ENCODE measurements at regions not wholly inside any gene's neighbourhood (a gene's known extent, or its start where the extent isn't known, plus 50 kb on each side); places are given as distances from the start of the nearest gene placed in this dataset.
"Not testable (repeated sequence)": the region's sequence is repeated elsewhere in the genome, so short reads cannot be mapped to it uniquely, and the experiment has no call there.

GRCh38 chr1:234787011-234787584 is 177.1 kb upstream of the IRF2BP2 start:
- DNase-seq (ENCODE audit: low read depth in 4 of 4, low spot score in 2 of 4) = not testable (repeated sequence)

- DNase-seq (ENCODE audit: low read depth in 4 of 4, low spot score in 2 of 4) = not testable (repeated sequence)
These were observed 175.9 kb upstream of the IRF2BP2 start for GRCh38 chr1:234785922-234786321.

- not testable (repeated sequence) for DNase-seq (ENCODE audit: low read depth in 4 of 4, low spot score in 2 of 4)
These were observed 175.5 kb upstream of the IRF2BP2 start for GRCh38 chr1:234785471-234785919.

GRCh38 chr1:234784108-234784507 is 174.1 kb upstream of the IRF2BP2 start:
- DNase-seq (ENCODE audit: low read depth in 4 of 4, low spot score in 2 of 4) = not testable (repeated sequence)

- no peak for DNase-seq (ENCODE audit: low read depth in 4 of 4, low spot score in 2 of 4)
These were observed 172.8 kb upstream of the IRF2BP2 start for GRCh38 chr1:234782791-234783190.

GRCh38 chr1:234782105-234782751 is 172.2 kb upstream of the IRF2BP2 start:
- DNase-seq (ENCODE audit: low read depth in 4 of 4, low spot score in 2 of 4) = no peak

- no peak for DNase-seq (ENCODE audit: low read depth in 4 of 4, low spot score in 2 of 4)
These were observed 171.5 kb upstream of the IRF2BP2 start for GRCh38 chr1:234781241-234782065.

GRCh38 chr1:234780531-234781162 is 170.7 kb upstream of the IRF2BP2 start:
- DNase-seq (ENCODE audit: low read depth in 4 of 4, low spot score in 2 of 4) = no peak

GRCh38 chr1:234780112-234780511 is 170.1 kb upstream of the IRF2BP2 start:
- DNase-seq (ENCODE audit: low read depth in 4 of 4, low spot score in 2 of 4) = no peak

- not testable (repeated sequence) for DNase-seq (ENCODE audit: low read depth in 4 of 4, low spot score in 2 of 4)
These were observed 169.6 kb upstream of the IRF2BP2 start for GRCh38 chr1:234779600-234779999.

GRCh38 chr1:234779160-234779538 is 169.2 kb upstream of the IRF2BP2 start:
- no peak for DNase-seq (ENCODE audit: low read depth in 4 of 4, low spot score in 2 of 4)

GRCh38 chr1:234778221-234779159 is 168.5 kb upstream of the IRF2BP2 start:
- DNase-seq (ENCODE audit: low read depth in 4 of 4, low spot score in 2 of 4) = no peak

- no peak for DNase-seq (ENCODE audit: low read depth in 4 of 4, low spot score in 2 of 4)
These were observed 167.9 kb upstream of the IRF2BP2 start for GRCh38 chr1:234777856-234778220.

GRCh38 chr1:234776876-234777855 is 167.2 kb upstream of the IRF2BP2 start:
- DNase-seq (ENCODE audit: low read depth in 4 of 4, low spot score in 2 of 4) = no peak

GRCh38 chr1:234776256-234776875 is 166.4 kb upstream of the IRF2BP2 start:
- DNase-seq (ENCODE audit: low read depth in 4 of 4, low spot score in 2 of 4) = no peak

- no peak for DNase-seq (ENCODE audit: low read depth in 4 of 4, low spot score in 2 of 4)
These were observed 165.7 kb upstream of the IRF2BP2 start for GRCh38 chr1:234775477-234776246.

- DNase-seq (ENCODE audit: low read depth in 4 of 4, low spot score in 2 of 4) = no peak
These were observed 165.0 kb upstream of the IRF2BP2 start for GRCh38 chr1:234774971-234775370.

Measured in left renal cortex interstitium (tissue), 4 donors.